ENCODE measurements at regions not wholly inside any gene's neighbourhood (a gene's known extent, or its start where the extent isn't known, plus 50 kb on each side); places are given as distances from the start of the nearest gene placed in this dataset.
"Not testable (repeated sequence)": the region's sequence is repeated elsewhere in the genome, so short reads cannot be mapped to it uniquely, and the experiment has no call there.

- ATAC-seq (ENCODE audit: poor library complexity); intact Hi-C loops (cut with DNase I); DNase-seq: not testable (repeated sequence)
Measured at GRCh38 chr14:106774889-106775480, 1248.6 kb downstream of the TMEM121 start.

GRCh38 chr14:106776395-106776983 is 1250.1 kb downstream of the TMEM121 start:
- ATAC-seq (ENCODE audit: poor library complexity), result no peak
- DNase-seq, result no peak
- intact Hi-C loops (cut with DNase I), result no loop called here

- intact Hi-C loops (cut with DNase I), result no loop called here
- ATAC-seq (ENCODE audit: poor library complexity) (no peak), DNase-seq (no peak)
Measured at GRCh38 chr14:106778986-106779385, 1252.6 kb downstream of the TMEM121 start.

GRCh38 chr14:106786697-106787096 is 1260.3 kb downstream of the TMEM121 start:
- intact Hi-C loops (cut with DNase I), result no loop called here
- DNase-seq (no peak), ATAC-seq (ENCODE audit: poor library complexity) (no peak)

GRCh38 chr14:106787626-106788025 is 1261.2 kb downstream of the TMEM121 start:
- intact Hi-C loops (cut with DNase I), result no loop called here
- DNase-seq, result no peak
- ATAC-seq (ENCODE audit: poor library complexity), result no peak

- ATAC-seq (ENCODE audit: poor library complexity), result no peak
- intact Hi-C loops (cut with DNase I), result no loop called here
- no peak for DNase-seq
Measured at GRCh38 chr14:106788534-106788933, 1262.2 kb downstream of the TMEM121 start.

GRCh38 chr14:106789318-106789717 is 1262.9 kb downstream of the TMEM121 start:
- intact Hi-C loops (cut with DNase I), result no loop called here
- ATAC-seq (ENCODE audit: poor library complexity), result no peak
- no peak for DNase-seq

GRCh38 chr14:106790189-106791036 is 1264.0 kb downstream of the TMEM121 start:
- ATAC-seq (ENCODE audit: poor library complexity) (no peak), DNase-seq (peak; percentile 72)
- intact Hi-C loops (cut with DNase I), result no loop called here

GRCh38 chr14:106792543-106792942 is 1266.2 kb downstream of the TMEM121 start:
- intact Hi-C loops (cut with DNase I), result no loop called here
- ATAC-seq (ENCODE audit: poor library complexity) (no peak), DNase-seq (no peak)

- ATAC-seq (ENCODE audit: poor library complexity); DNase-seq; intact Hi-C loops (cut with DNase I): not testable (repeated sequence)
Measured at GRCh38 chr14:106798166-106798565, 1271.8 kb downstream of the TMEM121 start.

- ATAC-seq (ENCODE audit: poor library complexity) (no peak), DNase-seq (no peak)
- intact Hi-C loops (cut with DNase I), result no loop called here
Measured at GRCh38 chr14:106802413-106803364, 1276.3 kb downstream of the TMEM121 start.

GRCh38 chr14:106803379-106803778 is 1277.0 kb downstream of the TMEM121 start:
- ATAC-seq (ENCODE audit: poor library complexity), result no peak
- no peak for DNase-seq
- intact Hi-C loops (cut with DNase I), result no loop called here

- intact Hi-C loops (cut with DNase I), result no loop called here
- ATAC-seq (ENCODE audit: poor library complexity) (no peak), DNase-seq (no peak)
Measured at GRCh38 chr14:106807493-106807892, 1281.1 kb downstream of the TMEM121 start.

GRCh38 chr14:106808458-106808857 is 1282.1 kb downstream of the TMEM121 start:
- DNase-seq (no peak), ATAC-seq (ENCODE audit: poor library complexity) (no peak)
- intact Hi-C loops (cut with DNase I), result no loop called here

- ATAC-seq (ENCODE audit: poor library complexity), result no peak
- intact Hi-C loops (cut with DNase I), result no loop called here
Measured at GRCh38 chr14:106808907-106809306, 1282.5 kb downstream of the TMEM121 start.

GRCh38 chr14:106809615-106810014 is 1283.2 kb downstream of the TMEM121 start:
- no peak for DNase-seq
- ATAC-seq (ENCODE audit: poor library complexity), result no peak
- intact Hi-C loops (cut with DNase I), result no loop called here

More at GRCh38 chr14:106808907-106809306, 1282.5 kb downstream of the TMEM121 start:
- no peak for DNase-seq

- intact Hi-C loops (cut with DNase I), result not testable (repeated sequence)
Measured at GRCh38 chr14:106810168-106810567, 1283.8 kb downstream of the TMEM121 start.

GRCh38 chr14:106811162-106811561 is 1284.8 kb downstream of the TMEM121 start:
- intact Hi-C loops (cut with DNase I), result no loop called here
- DNase-seq, result no peak
- ATAC-seq (ENCODE audit: poor library complexity), result no peak

More at GRCh38 chr14:106810168-106810567, 1283.8 kb downstream of the TMEM121 start:
- ATAC-seq (ENCODE audit: poor library complexity); DNase-seq: not testable (repeated sequence)

Data from Right ventricle myocardium superior (tissue), 1 donor.